Chondrocyte (in vitro differentiated cells): ENCODE measurements at regions not wholly inside any gene's neighbourhood (a gene's known extent, or its start where the extent isn't known, plus 50 kb on each side); places are given as distances from the start of the nearest gene placed in this dataset.

Source experiments
- DNase-seq: peaks from one replicate; pipeline ENCODE4 v3.0.0; 2021; ENCODE audit warnings: mixed read lengths, low spot score
- H3K27ac Mint-ChIP-seq: one replicate; pipeline ENCODE4 v1.8.0; 2021; ENCODE audit warnings: mild to moderate bottlenecking, moderate library complexity, mixed read lengths; ENCODE audit not compliant: unreplicated experiment
- H3K27me3 Mint-ChIP-seq: 2 replicates; pipeline ENCODE4 v1.8.0; 2021; ENCODE audit warnings: low read depth, mixed read lengths
- H3K36me3 Mint-ChIP-seq: 2 replicates; pipeline ENCODE4 v1.8.0; 2021; ENCODE audit warnings: low read depth, mixed read lengths
- H3K4me1 Mint-ChIP-seq: 2 replicates; pipeline ENCODE4 v1.8.0; 2021; ENCODE audit warnings: low read depth, mild to moderate bottlenecking, mixed read lengths
- H3K4me3 Mint-ChIP-seq: one replicate; pipeline ENCODE4 v1.8.0; 2021; ENCODE audit warnings: mild to moderate bottlenecking, moderate library complexity, mixed read lengths; ENCODE audit not compliant: unreplicated experiment
- H3K9me3 Mint-ChIP-seq: 2 replicates; pipeline ENCODE4 v1.8.0; 2021; ENCODE audit warnings: low read depth, mixed read lengths
- TF ChIP-seq, protein P1 (sequence below): fragments of 200-600 bp; sonication (generic); IDR thresholded peaks from 2 replicates; pipeline ENCODE4 v1.5.0; 2021; ENCODE audit warnings: antibody characterized with exemption, mild to moderate bottlenecking, moderate library complexity

- no peak overlapping the region for H3K27ac Mint-ChIP-seq
These were observed 1228.0 kb downstream of the TBC1D22A start for GRCh38 chr22:47990481-47990880.

DNA sequence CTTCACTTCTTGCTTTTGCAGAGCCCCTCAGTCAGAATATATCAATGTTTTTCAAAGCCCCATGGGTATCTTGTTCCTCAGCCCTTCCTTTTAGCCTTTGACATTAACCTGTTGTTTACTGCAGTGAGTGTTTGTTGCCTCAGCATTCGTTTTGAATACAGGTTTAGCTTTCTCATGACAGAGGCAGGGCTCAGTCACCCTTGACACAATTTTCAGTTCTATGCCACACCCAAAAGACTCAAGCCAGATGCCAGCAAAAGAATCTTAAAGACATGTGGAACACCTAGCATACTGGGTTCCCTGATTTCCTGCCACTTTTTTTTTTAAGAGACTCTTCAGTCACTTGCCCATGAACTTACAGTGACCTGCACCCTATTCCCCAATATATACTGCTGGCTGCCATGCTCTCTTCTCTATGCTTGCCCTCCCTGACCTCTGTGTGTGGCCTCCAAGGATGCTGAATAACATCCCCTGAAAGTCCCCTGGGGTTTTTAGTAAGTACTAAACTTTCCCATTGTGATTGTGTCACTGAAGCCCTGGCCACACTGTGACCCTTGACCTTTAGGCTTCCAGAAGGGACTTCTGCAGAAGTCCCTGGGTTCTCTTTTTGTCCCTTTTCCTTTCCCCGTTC lies 1225.5 kb downstream of the TBC1D22A start:
- Mint-ChIP-seq H3K27me3 (peaks cover 7% of the 10 kb centered on the region), H3K27ac (no peak overlapping the region), H3K4me3 (no peak overlapping the region), H3K4me1 (no peaks in the 10 kb centered on the region), H3K9me3 (peaks cover 20% of the 10 kb centered on the region), H3K36me3 (no peaks in the 10 kb centered on the region)
- TF ChIP-seq, protein P1, sequence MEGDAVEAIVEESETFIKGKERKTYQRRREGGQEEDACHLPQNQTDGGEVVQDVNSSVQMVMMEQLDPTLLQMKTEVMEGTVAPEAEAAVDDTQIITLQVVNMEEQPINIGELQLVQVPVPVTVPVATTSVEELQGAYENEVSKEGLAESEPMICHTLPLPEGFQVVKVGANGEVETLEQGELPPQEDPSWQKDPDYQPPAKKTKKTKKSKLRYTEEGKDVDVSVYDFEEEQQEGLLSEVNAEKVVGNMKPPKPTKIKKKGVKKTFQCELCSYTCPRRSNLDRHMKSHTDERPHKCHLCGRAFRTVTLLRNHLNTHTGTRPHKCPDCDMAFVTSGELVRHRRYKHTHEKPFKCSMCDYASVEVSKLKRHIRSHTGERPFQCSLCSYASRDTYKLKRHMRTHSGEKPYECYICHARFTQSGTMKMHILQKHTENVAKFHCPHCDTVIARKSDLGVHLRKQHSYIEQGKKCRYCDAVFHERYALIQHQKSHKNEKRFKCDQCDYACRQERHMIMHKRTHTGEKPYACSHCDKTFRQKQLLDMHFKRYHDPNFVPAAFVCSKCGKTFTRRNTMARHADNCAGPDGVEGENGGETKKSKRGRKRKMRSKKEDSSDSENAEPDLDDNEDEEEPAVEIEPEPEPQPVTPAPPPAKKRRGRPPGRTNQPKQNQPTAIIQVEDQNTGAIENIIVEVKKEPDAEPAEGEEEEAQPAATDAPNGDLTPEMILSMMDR = no peak
- DNase-seq = no peak

More at GRCh38 chr22:47990481-47990880, 1228.0 kb downstream of the TBC1D22A start:
- Mint-ChIP-seq H3K4me3 (no peak overlapping the region), H3K9me3 (peaks cover 20% of the 10 kb centered on the region), H3K36me3 (no peaks in the 10 kb centered on the region), H3K27me3 (peaks cover 3% of the 10 kb centered on the region), H3K4me1 (no peaks in the 10 kb centered on the region)
- TF ChIP-seq, protein P1 = no peak
- no peak for DNase-seq

DNA sequence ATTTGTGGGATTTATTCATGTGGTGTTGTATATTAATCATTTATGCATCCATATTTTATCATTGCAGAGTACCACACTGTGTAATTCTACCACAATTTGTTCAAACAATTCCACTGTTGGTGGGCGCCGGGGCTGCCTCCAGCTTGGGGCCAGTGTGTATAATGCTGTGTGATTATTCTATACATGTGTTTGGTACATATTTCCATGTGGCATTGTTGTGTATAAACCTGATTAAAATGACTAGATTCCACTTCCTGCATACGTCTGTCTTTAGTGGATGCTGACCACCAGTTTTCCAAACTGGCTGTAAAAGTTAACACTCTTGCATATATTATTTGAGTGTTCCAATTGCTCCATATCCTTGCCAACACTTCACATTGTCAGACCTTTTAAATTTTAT lies 1213.8 kb downstream of the TBC1D22A start:
- DNase-seq = no peak
- Mint-ChIP-seq H3K9me3 (peaks cover 27% of the 10 kb centered on the region), H3K4me3 (no peak overlapping the region), H3K4me1 (no peaks in the 10 kb centered on the region), H3K27ac (no peak overlapping the region), H3K36me3 (no peaks in the 10 kb centered on the region), H3K27me3 (peaks cover 2% of the 10 kb centered on the region)
- TF ChIP-seq, protein P1 = no peak

- Mint-ChIP-seq H3K27ac (no peak overlapping the region), H3K4me1 (no peaks in the 10 kb centered on the region), H3K4me3 (no peak overlapping the region), H3K9me3 (peaks cover 4% of the 10 kb centered on the region), H3K36me3 (no peaks in the 10 kb centered on the region), H3K27me3 (peaks cover 7% of the 10 kb centered on the region)
- TF ChIP-seq, protein P1 = no peak
- no peak for DNase-seq
These were observed 1205.4 kb downstream of the TBC1D22A start for GRCh38 chr22:47967831-47968230.

GRCh38 chr22:47966316-47966715 lies 1203.9 kb downstream of the TBC1D22A start:
- no peak for DNase-seq
- no peaks in the 10 kb centered on the region for H3K4me1 Mint-ChIP-seq
- H3K27me3 Mint-ChIP-seq = peaks cover 5% of the 10 kb centered on the region
- no peak overlapping the region for H3K4me3 Mint-ChIP-seq
- H3K36me3 Mint-ChIP-seq = no peaks in the 10 kb centered on the region
- no peak overlapping the region for H3K27ac Mint-ChIP-seq
- peaks cover 4% of the 10 kb centered on the region for H3K9me3 Mint-ChIP-seq
- TF ChIP-seq, protein P1 = no peak
